Breast epithelium (tissue), 3 donors: ENCODE measurements at regions not wholly inside any gene's neighbourhood (a gene's known extent, or its start where the extent isn't known, plus 50 kb on each side); places are given as distances from the start of the nearest gene placed in this dataset.

Experiments used
- POLR2A ChIP-seq: fragments of 450-650 bp; IDR thresholded peaks from one replicate; pipeline ENCODE4 v1.6.1; 2016; ENCODE audit warnings: antibody characterized with exemption, mild to moderate bottlenecking, moderate library complexity
- TF ChIP-seq, protein P1 (sequence below), 3 donors: fragments of 450-650 bp; IDR thresholded peaks; one replicate each; pipeline ENCODE4 v1.5.1; 2016 to 2017; ENCODE audit warnings: antibody characterized with exemption in 3 of 3, mild to moderate bottlenecking in 3 of 3, moderate library complexity in 3 of 3

DNA sequence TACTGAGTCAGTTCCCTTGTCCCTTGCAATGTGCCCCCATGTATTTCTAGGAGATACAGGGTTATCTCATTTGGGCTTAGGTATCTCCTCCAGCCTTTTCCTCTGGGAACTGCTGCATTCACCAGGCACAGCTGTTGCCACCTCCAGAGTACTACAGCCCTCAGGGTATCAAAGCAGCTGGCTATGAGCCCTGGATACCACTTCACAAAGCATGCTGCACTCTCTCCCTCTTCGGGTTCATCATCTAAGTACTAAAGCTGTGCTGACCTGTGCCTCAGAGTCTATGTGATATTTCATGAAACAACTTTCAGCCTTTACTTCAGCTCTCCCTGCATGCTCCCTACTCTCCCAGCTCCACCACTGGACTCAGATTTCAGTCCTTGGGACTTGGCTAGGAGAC, 62.3 kb downstream of the CCDC185 start:
- TF ChIP-seq, protein P1, sequence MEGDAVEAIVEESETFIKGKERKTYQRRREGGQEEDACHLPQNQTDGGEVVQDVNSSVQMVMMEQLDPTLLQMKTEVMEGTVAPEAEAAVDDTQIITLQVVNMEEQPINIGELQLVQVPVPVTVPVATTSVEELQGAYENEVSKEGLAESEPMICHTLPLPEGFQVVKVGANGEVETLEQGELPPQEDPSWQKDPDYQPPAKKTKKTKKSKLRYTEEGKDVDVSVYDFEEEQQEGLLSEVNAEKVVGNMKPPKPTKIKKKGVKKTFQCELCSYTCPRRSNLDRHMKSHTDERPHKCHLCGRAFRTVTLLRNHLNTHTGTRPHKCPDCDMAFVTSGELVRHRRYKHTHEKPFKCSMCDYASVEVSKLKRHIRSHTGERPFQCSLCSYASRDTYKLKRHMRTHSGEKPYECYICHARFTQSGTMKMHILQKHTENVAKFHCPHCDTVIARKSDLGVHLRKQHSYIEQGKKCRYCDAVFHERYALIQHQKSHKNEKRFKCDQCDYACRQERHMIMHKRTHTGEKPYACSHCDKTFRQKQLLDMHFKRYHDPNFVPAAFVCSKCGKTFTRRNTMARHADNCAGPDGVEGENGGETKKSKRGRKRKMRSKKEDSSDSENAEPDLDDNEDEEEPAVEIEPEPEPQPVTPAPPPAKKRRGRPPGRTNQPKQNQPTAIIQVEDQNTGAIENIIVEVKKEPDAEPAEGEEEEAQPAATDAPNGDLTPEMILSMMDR (IDR thresholded peaks at IDR 0.05), result no peak
- no peak for TF ChIP-seq POLR2A
